ENCODE measurements at regions not wholly inside any gene's neighbourhood (a gene's known extent, or its start where the extent isn't known, plus 50 kb on each side); places are given as distances from the start of the nearest gene placed in this dataset.

GRCh38 chr15:94887391-94887790 lies 656.0 kb downstream of the MCTP2 start:
- in situ Hi-C loops (cut with HindIII; ENCODE audit: low sequenced_read_pairs) = no loop called here

- in situ Hi-C loops (cut with HindIII; ENCODE audit: low sequenced_read_pairs) = no loop called here
These were observed 657.8 kb downstream of the MCTP2 start for GRCh38 chr15:94889153-94889552.

GRCh38 chr15:94893091-94893490 lies 661.7 kb downstream of the MCTP2 start:
- in situ Hi-C loops (cut with HindIII; ENCODE audit: low sequenced_read_pairs) = no loop called here

- in situ Hi-C loops (cut with HindIII; ENCODE audit: low sequenced_read_pairs) = no loop called here
These were observed 662.7 kb downstream of the MCTP2 start for GRCh38 chr15:94894056-94894455.

- in situ Hi-C loops (cut with HindIII; ENCODE audit: low sequenced_read_pairs) = no loop called here
These were observed 678.1 kb downstream of the MCTP2 start for GRCh38 chr15:94909510-94909909.

GRCh38 chr15:94910166-94910565 lies 678.8 kb downstream of the MCTP2 start:
- in situ Hi-C loops (cut with HindIII; ENCODE audit: low sequenced_read_pairs) = no loop called here

GRCh38 chr15:94912760-94913159 lies 681.4 kb downstream of the MCTP2 start:
- in situ Hi-C loops (cut with HindIII; ENCODE audit: low sequenced_read_pairs) = no loop called here

GRCh38 chr15:94917068-94917467 lies 685.7 kb downstream of the MCTP2 start:
- in situ Hi-C loops (cut with HindIII; ENCODE audit: low sequenced_read_pairs) = no loop called here

GRCh38 chr15:94921936-94922335 lies 690.6 kb downstream of the MCTP2 start:
- in situ Hi-C loops (cut with HindIII; ENCODE audit: low sequenced_read_pairs) = no loop called here

GRCh38 chr15:94924057-94924456 lies 692.7 kb downstream of the MCTP2 start:
- in situ Hi-C loops (cut with HindIII; ENCODE audit: low sequenced_read_pairs) = no loop called here

- in situ Hi-C loops (cut with HindIII; ENCODE audit: low sequenced_read_pairs) = no loop called here
These were observed 693.7 kb downstream of the MCTP2 start for GRCh38 chr15:94924971-94925598.

GRCh38 chr15:94925680-94926079 lies 694.3 kb downstream of the MCTP2 start:
- in situ Hi-C loops (cut with HindIII; ENCODE audit: low sequenced_read_pairs) = no loop called here

GRCh38 chr15:94927003-94927402 lies 695.6 kb downstream of the MCTP2 start:
- in situ Hi-C loops (cut with HindIII; ENCODE audit: low sequenced_read_pairs) = no loop called here

- in situ Hi-C loops (cut with HindIII; ENCODE audit: low sequenced_read_pairs) = no loop called here
These were observed 697.9 kb downstream of the MCTP2 start for GRCh38 chr15:94929282-94929681.

GRCh38 chr15:94930441-94930840 lies 699.1 kb downstream of the MCTP2 start:
- in situ Hi-C loops (cut with HindIII; ENCODE audit: low sequenced_read_pairs) = no loop called here

- in situ Hi-C loops (cut with HindIII; ENCODE audit: low sequenced_read_pairs) = no loop called here
These were observed 699.6 kb downstream of the MCTP2 start for GRCh38 chr15:94930960-94931359.

- in situ Hi-C loops (cut with HindIII; ENCODE audit: low sequenced_read_pairs) = no loop called here
These were observed 703.1 kb downstream of the MCTP2 start for GRCh38 chr15:94934440-94934839.

- in situ Hi-C loops (cut with HindIII; ENCODE audit: low sequenced_read_pairs) = no loop called here
These were observed 705.9 kb downstream of the MCTP2 start for GRCh38 chr15:94937242-94937641.

GRCh38 chr15:94943888-94944287 lies 712.5 kb downstream of the MCTP2 start:
- in situ Hi-C loops (cut with HindIII; ENCODE audit: low sequenced_read_pairs) = no loop called here

GRCh38 chr15:94951538-94951937 lies 720.2 kb downstream of the MCTP2 start:
- in situ Hi-C loops (cut with HindIII; ENCODE audit: low sequenced_read_pairs) = no loop called here

GRCh38 chr15:94963953-94964352 lies 732.6 kb downstream of the MCTP2 start:
- in situ Hi-C loops (cut with HindIII; ENCODE audit: low sequenced_read_pairs) = no loop called here

GRCh38 chr15:94965593-94965992 lies 734.2 kb downstream of the MCTP2 start:
- in situ Hi-C loops (cut with HindIII; ENCODE audit: low sequenced_read_pairs) = no loop called here

GRCh38 chr15:94968133-94968532 lies 736.8 kb downstream of the MCTP2 start:
- in situ Hi-C loops (cut with HindIII; ENCODE audit: low sequenced_read_pairs) = no loop called here
